ENCODE measurements at regions not wholly inside any gene's neighbourhood (a gene's known extent, or its start where the extent isn't known, plus 50 kb on each side); places are given as distances from the start of the nearest gene placed in this dataset.
"Not testable (repeated sequence)": the region's sequence is repeated elsewhere in the genome, so short reads cannot be mapped to it uniquely, and the experiment has no call there.

- ATAC-seq (no peak), DNase-seq (ENCODE audit: low spot score in 2 of 2) (no peak)
- H3K9me3 Mint-ChIP-seq = no peaks in the 10 kb centered on the region
These were observed 85.6 kb upstream of the EGFL6 start for GRCh38 chrX:13483773-13484172.

GRCh38 chrX:13482746-13483541 lies 86.5 kb upstream of the EGFL6 start:
- no peak for DNase-seq (ENCODE audit: low spot score in 2 of 2)
- no peak overlapping the region for H3K27ac Mint-ChIP-seq
- H3K9me3 Mint-ChIP-seq = no peaks in the 10 kb centered on the region
- ATAC-seq = no peak
- H3K36me3 Mint-ChIP-seq = no peaks in the 10 kb centered on the region

More at GRCh38 chrX:13483773-13484172, 85.6 kb upstream of the EGFL6 start:
- no peak overlapping the region for H3K27ac Mint-ChIP-seq
- no peaks in the 10 kb centered on the region for H3K36me3 Mint-ChIP-seq

GRCh38 chrX:13480780-13481179 lies 88.6 kb upstream of the EGFL6 start:
- H3K27ac Mint-ChIP-seq; H3K36me3 Mint-ChIP-seq; H3K9me3 Mint-ChIP-seq; DNase-seq (ENCODE audit: low spot score in 2 of 2); ATAC-seq: not testable (repeated sequence)

- no peak for ATAC-seq
- H3K27ac Mint-ChIP-seq = no peak overlapping the region
These were observed 90.0 kb upstream of the EGFL6 start for GRCh38 chrX:13479452-13479813.

GRCh38 chrX:13478740-13479451 lies 90.5 kb upstream of the EGFL6 start:
- H3K27ac Mint-ChIP-seq = no peak overlapping the region
- H3K36me3 Mint-ChIP-seq = peaks cover 0 to 4% of the 10 kb centered on the region in 2 donors
- DNase-seq (ENCODE audit: low spot score in 2 of 2) (no peak), ATAC-seq (no peak)
- peaks cover 0 to 3% of the 10 kb centered on the region in 2 donors for H3K9me3 Mint-ChIP-seq

More at GRCh38 chrX:13479452-13479813, 90.0 kb upstream of the EGFL6 start:
- Mint-ChIP-seq H3K36me3 (no peaks in the 10 kb centered on the region), H3K9me3 (peaks cover 0 to 3% of the 10 kb centered on the region in 2 donors)
- DNase-seq (ENCODE audit: low spot score in 2 of 2) = no peak

GRCh38 chrX:13476384-13476783 lies 93.0 kb upstream of the EGFL6 start:
- Mint-ChIP-seq H3K36me3 (peaks cover 4 to 6% of the 10 kb centered on the region in 2 donors), H3K27ac (no peak overlapping the region), H3K9me3 (peaks cover 0 to 3% of the 10 kb centered on the region in 2 donors)
- ATAC-seq = no peak
- DNase-seq (ENCODE audit: low spot score in 2 of 2) = no peak

- Mint-ChIP-seq H3K27ac (peak overlapping the region; percentile 66 to 77), H3K36me3 (peaks cover 4 to 6% of the 10 kb centered on the region in 2 donors), H3K9me3 (peaks cover 0 to 3% of the 10 kb centered on the region in 2 donors)
- no peak for DNase-seq (ENCODE audit: low spot score in 2 of 2)
- peak in 1 of 2 donors; percentile 24 for ATAC-seq
These were observed 95.3 kb upstream of the EGFL6 start for GRCh38 chrX:13474164-13474516.

- ATAC-seq = peak; percentile 36 to 46
- peak overlapping the region; percentile 77 to 85 for H3K27ac Mint-ChIP-seq
- H3K9me3 Mint-ChIP-seq = peaks cover 0 to 3% of the 10 kb centered on the region in 2 donors
- peaks cover 4 to 6% of the 10 kb centered on the region in 2 donors for H3K36me3 Mint-ChIP-seq
- DNase-seq (ENCODE audit: low spot score in 2 of 2) = peak in 1 of 2 donors; percentile 4
These were observed 95.8 kb upstream of the EGFL6 start for GRCh38 chrX:13473442-13474163.

- DNase-seq (ENCODE audit: low spot score in 2 of 2) (no peak), ATAC-seq (no peak)
- Mint-ChIP-seq H3K36me3 (peaks cover 4 to 6% of the 10 kb centered on the region in 2 donors), H3K9me3 (peaks cover 0 to 3% of the 10 kb centered on the region in 2 donors), H3K27ac (peak overlapping the region in 1 of 2 donors; percentile 77)
These were observed 96.4 kb upstream of the EGFL6 start for GRCh38 chrX:13472975-13473374.

GRCh38 chrX:13471269-13471668 lies 98.1 kb upstream of the EGFL6 start:
- Mint-ChIP-seq H3K9me3 (peaks cover 0 to 2% of the 10 kb centered on the region in 2 donors), H3K27ac (no peak overlapping the region), H3K36me3 (peaks cover 4 to 6% of the 10 kb centered on the region in 2 donors)
- ATAC-seq = no peak
- DNase-seq (ENCODE audit: low spot score in 2 of 2) = no peak

- ATAC-seq (no peak), DNase-seq (ENCODE audit: low spot score in 2 of 2) (no peak)
- Mint-ChIP-seq H3K36me3 (peaks cover 4 to 6% of the 10 kb centered on the region in 2 donors), H3K27ac (no peak overlapping the region), H3K9me3 (no peaks in the 10 kb centered on the region)
These were observed 98.8 kb upstream of the EGFL6 start for GRCh38 chrX:13470685-13470977.

- no peak for ATAC-seq
- Mint-ChIP-seq H3K27ac (no peak overlapping the region), H3K36me3 (peaks cover 4 to 6% of the 10 kb centered on the region in 2 donors)
These were observed 99.3 kb upstream of the EGFL6 start for GRCh38 chrX:13469963-13470684.

GRCh38 chrX:13468096-13468495 lies 101.3 kb upstream of the EGFL6 start:
- ATAC-seq (no peak), DNase-seq (ENCODE audit: low spot score in 2 of 2) (no peak)
- H3K9me3 Mint-ChIP-seq = peaks cover 0 to under 1% of the 10 kb centered on the region in 2 donors
- peaks cover under 1 to 5% of the 10 kb centered on the region in 2 donors for H3K36me3 Mint-ChIP-seq
- H3K27ac Mint-ChIP-seq = no peak overlapping the region

More at GRCh38 chrX:13469963-13470684, 99.3 kb upstream of the EGFL6 start:
- DNase-seq (ENCODE audit: low spot score in 2 of 2) = no peak
- no peaks in the 10 kb centered on the region for H3K9me3 Mint-ChIP-seq

GRCh38 chrX:13467243-13467642 lies 102.2 kb upstream of the EGFL6 start:
- H3K36me3 Mint-ChIP-seq = peaks cover 5 to 7% of the 10 kb centered on the region in 2 donors
- H3K9me3 Mint-ChIP-seq = peaks cover 4 to 5% of the 10 kb centered on the region in 2 donors
- DNase-seq (ENCODE audit: low spot score in 2 of 2) = no peak
- ATAC-seq = no peak
- no peak overlapping the region for H3K27ac Mint-ChIP-seq

GRCh38 chrX:13464599-13465275 lies 104.7 kb upstream of the EGFL6 start:
- no peak for DNase-seq (ENCODE audit: low spot score in 2 of 2)
- no peak for ATAC-seq
- Mint-ChIP-seq H3K36me3 (peaks cover 5 to 7% of the 10 kb centered on the region in 2 donors), H3K9me3 (peaks cover 4 to 5% of the 10 kb centered on the region in 2 donors), H3K27ac (no peak overlapping the region)

- Mint-ChIP-seq H3K9me3 (peaks cover 4 to 5% of the 10 kb centered on the region in 2 donors), H3K27ac (no peak overlapping the region), H3K36me3 (peaks cover 5 to 7% of the 10 kb centered on the region in 2 donors)
- ATAC-seq (no peak), DNase-seq (ENCODE audit: low spot score in 2 of 2) (no peak)
These were observed 105.8 kb upstream of the EGFL6 start for GRCh38 chrX:13463608-13464007.

All from activated naive CD4-positive, alpha-beta T cell treated with anti-CD3 and anti-CD28 coated beads, Interleukin-2, amount 50 U/mL, for 72 hours (primary cell).